ENCODE measurements at regions not wholly inside any gene's neighbourhood (a gene's known extent, or its start where the extent isn't known, plus 50 kb on each side); places are given as distances from the start of the nearest gene placed in this dataset.

- Histone ChIP-seq H3K4me3 (no peak overlapping the region), H3K27ac (no peak overlapping the region), H3K9me3 (peaks cover 0 to 20% (median 0%) of the 10 kb centered on the region in 3 donors), H3K36me3 (no peaks in the 10 kb centered on the region), H3K27me3 (peaks cover 17% of the 10 kb centered on the region), H3K4me1 (no peaks in the 10 kb centered on the region)
- TF ChIP-seq CTCF (IDR thresholded peaks at IDR 0.05), result no peak
- TF ChIP-seq POLR2AphosphoS5 (IDR thresholded peaks at IDR 0.05), result no peak
- TF ChIP-seq EP300 (IDR thresholded peaks at IDR 0.05), result no peak
- no peak for TF ChIP-seq POLR2A (IDR thresholded peaks at IDR 0.05)
- ATAC-seq, result no peak
- WGBS, 2 donors (ENCODE audit: low coverage in 1 of 2), result 23 to 44% methylated on average over 3 to 4 of the region's 5 CpGs
Measured at GRCh38 chr1:240008298-240008697, 83.4 kb upstream of the FMN2 start.

GRCh38 chr1:240014051-240014450 is 77.6 kb upstream of the FMN2 start:
- no peak for TF ChIP-seq EP300 (IDR thresholded peaks at IDR 0.05)
- no peak for TF ChIP-seq POLR2A (IDR thresholded peaks at IDR 0.05)
- TF ChIP-seq CTCF (IDR thresholded peaks at IDR 0.05), result no peak
- no peak for TF ChIP-seq POLR2AphosphoS5 (IDR thresholded peaks at IDR 0.05)
- Histone ChIP-seq H3K4me1 (no peaks in the 10 kb centered on the region), H3K9me3 (peaks cover 0 to 41% (median 0%) of the 10 kb centered on the region in 3 donors), H3K4me3 (no peak overlapping the region), H3K36me3 (no peaks in the 10 kb centered on the region), H3K27me3 (peaks cover 4% of the 10 kb centered on the region), H3K27ac (no peak overlapping the region)
- no peak for ATAC-seq
- WGBS, 2 donors (ENCODE audit: low coverage in 1 of 2), result 54 to 60% methylated on average over 4 to 5 of the region's 5 CpGs

GRCh38 chr1:240018617-240019016 is 73.1 kb upstream of the FMN2 start:
- no peak for ATAC-seq
- TF ChIP-seq CTCF (IDR thresholded peaks at IDR 0.05) (no peak), POLR2A (IDR thresholded peaks at IDR 0.05) (no peak), POLR2AphosphoS5 (IDR thresholded peaks at IDR 0.05) (no peak), EP300 (IDR thresholded peaks at IDR 0.05) (no peak)
- H3K36me3 ChIP-seq, result no peaks in the 10 kb centered on the region
- peaks cover 0 to 24% (median 0%) of the 10 kb centered on the region in 3 donors for H3K9me3 ChIP-seq
- no peak overlapping the region for H3K27ac ChIP-seq
- WGBS, 2 donors (ENCODE audit: low coverage in 1 of 2), result 0 to 95% methylated on average over 1 of the region's 1 CpG
- H3K4me1 ChIP-seq, result no peaks in the 10 kb centered on the region
- no peak overlapping the region for H3K4me3 ChIP-seq
- no peaks in the 10 kb centered on the region for H3K27me3 ChIP-seq

GRCh38 chr1:240019524-240019923 is 72.2 kb upstream of the FMN2 start:
- TF ChIP-seq POLR2A (IDR thresholded peaks at IDR 0.05) (no peak), CTCF (IDR thresholded peaks at IDR 0.05) (no peak), POLR2AphosphoS5 (IDR thresholded peaks at IDR 0.05) (no peak), EP300 (IDR thresholded peaks at IDR 0.05) (no peak)
- no peak overlapping the region for H3K4me3 ChIP-seq
- no peaks in the 10 kb centered on the region for H3K36me3 ChIP-seq
- no peaks in the 10 kb centered on the region for H3K27me3 ChIP-seq
- peaks cover 0 to 24% (median 0%) of the 10 kb centered on the region in 3 donors for H3K9me3 ChIP-seq
- H3K27ac ChIP-seq, result no peak overlapping the region
- H3K4me1 ChIP-seq, result no peaks in the 10 kb centered on the region
- no peak for ATAC-seq

GRCh38 chr1:240020871-240021270 is 70.8 kb upstream of the FMN2 start:
- H3K4me1 ChIP-seq, result no peaks in the 10 kb centered on the region
- ATAC-seq, result no peak

More at GRCh38 chr1:240020871-240021270, 70.8 kb upstream of the FMN2 start:
- H3K27ac ChIP-seq, result no peak overlapping the region
- no peaks in the 10 kb centered on the region for H3K27me3 ChIP-seq
- peaks cover 0 to 24% (median 0%) of the 10 kb centered on the region in 3 donors for H3K9me3 ChIP-seq
- no peaks in the 10 kb centered on the region for H3K36me3 ChIP-seq
- H3K4me3 ChIP-seq, result no peak overlapping the region
- no peak for TF ChIP-seq CTCF (IDR thresholded peaks at IDR 0.05)
- no peak for TF ChIP-seq POLR2AphosphoS5 (IDR thresholded peaks at IDR 0.05)
- no peak for TF ChIP-seq EP300 (IDR thresholded peaks at IDR 0.05)
- WGBS, 2 donors (ENCODE audit: low coverage in 1 of 2), result 40 to 68% methylated on average over 3 of the region's 3 CpGs
